AG08396 (cell line): ENCODE measurements at regions not wholly inside any gene's neighbourhood (a gene's known extent, or its start where the extent isn't known, plus 50 kb on each side); places are given as distances from the start of the nearest gene placed in this dataset.

Source experiments
- DNase-seq: peaks from one replicate; pipeline ENCODE4 v3.0.0; 2012; ENCODE audit warnings: low spot score, mixed read lengths

DNA sequence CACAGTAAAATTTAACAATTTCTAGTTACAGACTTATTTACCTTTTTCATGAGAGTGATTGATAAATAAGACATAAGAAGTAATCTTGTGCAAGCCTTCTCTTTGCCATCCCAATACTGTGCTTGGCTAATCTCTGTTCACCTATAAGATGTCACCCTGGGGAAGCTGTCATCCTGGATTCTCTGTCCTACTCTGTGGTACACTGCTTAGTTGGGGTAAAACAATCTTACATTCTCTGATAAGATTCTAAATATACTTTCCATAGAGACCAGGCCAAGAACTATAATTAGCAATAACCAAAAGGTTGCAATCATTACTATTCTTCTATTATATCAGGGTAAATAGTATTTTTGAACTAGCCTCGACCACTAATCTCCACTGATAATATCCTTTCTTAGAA lies 1218.3 kb upstream of the CADM2 start:
- no peak for DNase-seq

DNA sequence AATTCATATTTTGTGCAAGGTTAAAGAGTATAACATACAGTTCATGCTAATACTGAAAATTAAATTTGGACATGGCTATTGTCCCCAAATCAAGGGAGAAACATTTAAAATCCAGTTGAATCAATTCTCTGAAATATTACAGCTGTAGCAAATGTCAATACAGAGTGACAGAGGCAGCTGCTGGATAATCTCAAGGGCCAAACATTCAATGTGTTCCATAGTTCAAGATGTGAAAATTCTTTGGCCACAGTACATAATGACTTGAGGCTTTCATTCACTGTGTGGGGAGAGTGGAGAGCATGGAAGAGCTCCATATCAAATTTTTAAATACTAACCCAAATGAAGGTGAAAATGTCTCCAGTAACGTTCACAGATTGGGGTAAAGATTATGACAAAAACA lies 1192.8 kb upstream of the CADM2 start:
- no peak for DNase-seq

DNA sequence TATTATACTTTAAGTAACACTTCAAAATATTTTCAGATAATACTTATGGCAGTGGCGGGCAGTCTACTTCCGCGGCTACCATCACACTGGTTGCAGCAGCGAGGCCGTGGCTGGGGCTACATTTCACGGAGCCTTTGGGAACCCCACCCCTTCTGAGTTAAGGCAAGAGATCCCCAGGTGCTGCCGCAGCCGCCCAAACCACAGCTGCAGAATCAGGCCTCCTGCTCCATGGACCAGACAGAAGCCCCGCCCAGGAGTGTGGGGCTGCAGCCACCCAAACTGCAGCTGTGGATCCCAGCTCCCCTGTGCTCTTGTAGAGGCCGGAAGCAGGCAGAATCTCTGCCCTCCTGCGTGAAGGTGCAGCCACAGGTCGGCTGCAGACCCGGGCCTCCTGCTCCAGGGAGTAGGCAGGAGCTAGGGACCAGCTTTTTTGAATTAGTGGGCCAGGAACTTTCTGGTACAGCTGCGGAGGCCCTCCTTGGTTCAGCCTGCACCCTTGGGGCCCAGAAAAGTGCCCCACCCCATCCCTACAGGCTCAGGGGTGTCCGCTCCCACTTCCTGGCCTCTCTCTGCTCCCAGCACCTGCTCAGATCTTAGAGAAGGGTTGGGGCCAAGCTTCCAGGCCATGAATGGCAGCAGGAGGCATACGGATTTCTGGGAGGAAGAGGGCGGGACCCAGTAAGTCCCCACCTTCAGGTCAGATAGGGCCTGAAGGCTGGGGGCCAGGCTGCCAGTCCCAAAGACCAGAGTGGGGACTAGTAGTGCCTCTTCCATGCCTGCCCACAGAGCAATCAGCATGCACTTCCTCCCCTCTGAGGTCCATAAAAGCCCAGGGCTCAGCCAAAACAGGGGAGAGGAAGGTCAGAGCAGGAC lies 1188.8 kb upstream of the CADM2 start:
- no peak for DNase-seq

DNA sequence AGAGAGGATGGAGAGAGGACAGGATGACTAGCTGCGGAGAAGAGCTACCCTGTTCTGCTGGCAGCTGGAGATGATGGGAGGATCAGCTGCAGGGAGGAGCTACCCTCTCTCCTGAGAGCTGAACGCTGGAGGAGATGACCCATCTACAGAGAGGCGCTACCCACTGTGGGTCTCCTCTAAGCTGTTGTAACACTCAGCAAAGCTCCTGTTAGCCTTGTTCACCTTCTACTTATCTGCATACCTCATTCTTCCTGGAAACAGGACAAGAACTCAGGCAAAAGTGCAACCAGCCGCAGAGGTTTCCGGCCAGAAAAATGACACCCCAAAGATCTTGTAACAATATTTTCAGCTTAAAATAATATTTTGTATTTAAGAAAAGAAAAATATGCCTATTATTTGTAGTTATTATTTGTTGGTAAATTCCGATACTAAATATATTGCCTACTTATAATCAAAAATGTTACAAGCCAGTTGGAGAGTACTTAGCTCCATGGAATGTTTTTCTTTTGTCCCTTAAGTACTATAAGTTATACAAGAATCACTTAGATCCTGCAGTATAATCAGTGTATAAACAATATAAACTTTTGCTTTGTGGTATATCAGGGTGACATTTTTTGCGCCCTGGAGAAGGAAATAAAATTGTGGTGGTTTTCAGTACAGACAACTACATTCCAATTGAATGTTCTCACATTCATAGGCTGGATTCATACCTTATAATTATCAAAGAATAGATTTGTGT lies 1188.0 kb upstream of the CADM2 start:
- no peak for DNase-seq

DNA sequence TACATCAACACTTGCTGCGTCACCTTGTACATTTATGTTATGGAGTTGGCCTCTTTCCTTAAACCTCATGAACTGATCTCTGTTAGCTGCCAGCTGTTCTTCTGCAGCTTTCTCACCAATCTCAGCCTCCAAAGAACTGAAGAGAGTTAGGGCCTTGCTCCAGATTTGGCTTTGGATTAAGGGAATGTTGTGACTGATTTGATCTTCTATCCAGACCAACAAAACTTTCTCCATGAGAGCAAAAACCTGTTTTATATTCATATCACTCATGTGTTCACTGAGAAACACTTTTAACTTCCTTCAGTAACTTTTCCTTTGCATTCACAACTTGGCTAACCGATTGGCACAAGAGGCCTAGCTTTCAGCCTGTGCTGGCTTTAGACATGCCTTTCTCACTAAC lies 1156.0 kb upstream of the CADM2 start:
- no peak for DNase-seq

DNA sequence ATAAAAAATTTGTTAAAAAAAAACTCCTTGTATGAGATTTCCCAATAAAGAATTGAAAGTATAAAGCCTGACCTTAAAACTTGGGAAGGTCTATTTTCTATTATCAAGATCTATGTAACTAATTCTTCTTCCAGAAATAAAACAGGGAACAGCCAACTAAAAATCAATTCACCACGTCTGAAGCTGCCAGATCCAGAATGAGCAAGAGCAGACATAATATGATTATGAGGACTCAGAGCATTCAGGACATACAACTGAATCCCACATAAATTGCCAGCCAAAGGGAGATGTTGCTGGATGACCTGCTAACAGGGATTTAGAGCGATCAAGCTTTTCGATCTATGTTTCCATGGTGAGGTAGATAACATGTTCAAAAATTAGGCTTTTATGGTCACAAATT lies 1151.3 kb upstream of the CADM2 start:
- DNase-seq, result no peak

DNA sequence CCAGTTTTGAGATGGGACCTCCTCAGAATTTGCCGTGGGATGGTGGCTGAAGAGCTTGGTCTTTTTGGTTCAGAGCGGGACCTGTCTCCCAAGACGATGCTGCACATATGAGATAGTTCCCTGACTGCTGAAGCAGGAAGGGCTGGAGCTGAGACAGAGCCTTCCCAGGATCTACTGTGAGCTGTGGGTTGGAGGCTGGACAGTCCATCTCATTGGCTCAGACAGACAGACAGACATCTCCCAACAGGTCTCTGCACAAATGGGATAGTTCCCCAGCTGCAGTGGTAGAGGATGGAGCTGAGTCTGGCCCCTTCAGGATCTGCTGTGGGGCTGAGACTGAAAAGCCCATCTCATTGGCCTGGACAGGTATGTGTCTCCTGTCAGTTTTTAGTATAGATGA lies 1145.6 kb upstream of the CADM2 start:
- DNase-seq, result no peak

DNA sequence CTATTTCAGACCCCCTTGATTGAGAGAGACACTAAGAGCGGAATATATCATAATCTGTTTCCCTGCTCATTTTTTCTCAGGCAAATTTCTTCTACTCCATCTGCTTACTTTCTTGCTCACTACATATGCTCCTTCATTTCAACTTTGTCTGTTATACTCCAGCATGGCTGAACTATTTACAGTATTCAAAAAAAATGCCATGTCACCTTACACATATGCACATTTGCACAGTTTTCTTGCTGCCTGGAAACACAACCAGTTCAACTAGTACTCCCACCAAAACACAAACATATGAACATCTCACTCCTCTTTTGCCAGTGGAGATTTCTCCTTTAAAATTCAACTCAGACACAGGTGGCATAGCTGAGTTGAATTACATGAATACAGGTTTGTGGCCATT lies 1142.1 kb upstream of the CADM2 start:
- no peak for DNase-seq

DNA sequence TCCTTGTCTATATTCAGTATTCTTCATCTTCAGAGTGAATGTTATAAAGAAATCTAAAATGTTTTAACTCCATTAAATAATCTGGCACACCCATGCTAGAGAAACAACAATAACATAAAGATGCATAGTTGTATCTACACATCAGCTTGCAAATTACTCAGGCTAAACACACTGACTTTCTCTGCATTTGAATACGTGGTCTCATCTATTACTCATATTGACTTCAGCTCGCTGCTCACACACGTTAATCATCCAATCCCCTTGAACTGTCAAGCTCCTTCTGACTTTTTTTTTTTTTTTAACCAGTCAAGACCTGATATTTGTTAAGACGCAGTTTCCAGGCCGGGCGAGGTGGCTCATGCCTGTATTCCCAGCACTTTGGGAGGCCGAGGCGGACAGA lies 1137.3 kb upstream of the CADM2 start:
- DNase-seq, result no peak

DNA sequence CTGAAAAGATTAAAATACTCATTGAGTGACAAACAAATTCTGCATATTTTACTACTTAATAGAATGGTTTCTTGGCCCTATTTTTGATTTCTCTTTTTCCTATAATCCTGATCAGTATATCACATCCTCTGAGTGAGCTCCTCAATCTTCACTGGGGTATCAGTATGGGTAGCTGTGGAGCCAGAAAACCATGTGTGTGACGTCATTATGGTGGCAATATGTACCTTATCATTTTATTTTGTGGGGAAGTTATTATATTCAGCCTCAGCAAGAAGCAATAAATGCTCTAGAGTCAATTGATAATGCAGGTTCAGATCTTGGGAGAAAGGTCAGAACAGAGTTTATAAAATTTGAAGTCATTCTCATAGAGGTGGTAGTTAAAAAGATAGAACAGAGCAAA lies 1135.7 kb upstream of the CADM2 start:
- DNase-seq, result no peak

DNA sequence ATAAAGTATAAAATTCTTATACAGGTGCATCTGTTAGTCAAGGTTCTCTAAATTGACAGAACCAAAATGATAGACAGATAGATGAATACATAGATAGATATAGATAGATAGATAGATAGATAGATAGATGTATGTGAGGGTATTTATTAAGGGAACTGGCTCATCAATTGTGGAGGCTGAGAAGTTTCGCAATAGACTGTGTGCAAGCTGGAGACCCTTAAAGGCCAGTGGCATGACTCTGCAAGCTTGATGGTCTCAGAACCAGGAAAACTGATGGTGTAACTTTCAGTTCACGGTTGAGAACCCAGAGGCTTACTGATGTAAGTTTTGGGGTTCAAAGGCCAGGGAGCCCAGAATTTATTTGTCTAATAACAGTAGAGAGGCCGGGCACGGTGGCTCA lies 1123.7 kb upstream of the CADM2 start:
- no peak for DNase-seq

DNA sequence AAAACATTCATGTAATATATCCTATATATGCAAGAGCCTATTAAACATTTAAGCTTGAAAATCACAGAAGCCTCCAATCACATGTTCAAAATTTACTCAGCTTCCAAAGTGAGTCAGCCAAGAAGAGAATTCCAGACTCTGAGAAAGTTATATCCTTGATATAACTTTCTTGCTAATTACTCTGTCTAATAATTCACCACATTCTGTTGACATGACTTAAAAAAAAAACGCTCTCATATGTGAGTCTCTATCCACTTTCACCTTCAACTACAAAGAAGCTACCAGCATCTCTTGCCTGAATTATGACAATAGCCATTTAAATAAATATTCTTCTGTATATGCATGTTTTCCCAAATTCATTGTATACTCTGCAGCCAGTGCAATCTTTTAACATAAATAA lies 1116.3 kb upstream of the CADM2 start:
- DNase-seq, result no peak

DNA sequence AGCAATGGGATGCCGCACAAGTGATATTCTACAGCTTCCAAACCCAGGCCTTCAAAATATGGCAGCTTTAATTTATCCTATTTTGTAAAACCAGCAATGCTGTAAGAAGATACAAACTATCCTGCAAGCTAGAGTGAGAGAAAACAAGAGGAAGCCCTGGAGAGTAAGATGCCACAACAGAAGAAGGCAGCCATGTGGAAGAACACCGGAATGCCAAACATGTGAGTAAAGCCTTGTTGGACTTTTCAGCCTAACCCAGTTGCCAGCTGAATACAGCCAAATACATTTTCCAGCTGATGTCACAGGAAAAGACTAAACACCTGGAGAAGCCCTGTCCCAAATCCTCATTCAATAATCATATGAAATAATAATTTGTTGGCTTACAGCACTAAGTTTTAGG lies 1115.1 kb upstream of the CADM2 start:
- no peak for DNase-seq

DNA sequence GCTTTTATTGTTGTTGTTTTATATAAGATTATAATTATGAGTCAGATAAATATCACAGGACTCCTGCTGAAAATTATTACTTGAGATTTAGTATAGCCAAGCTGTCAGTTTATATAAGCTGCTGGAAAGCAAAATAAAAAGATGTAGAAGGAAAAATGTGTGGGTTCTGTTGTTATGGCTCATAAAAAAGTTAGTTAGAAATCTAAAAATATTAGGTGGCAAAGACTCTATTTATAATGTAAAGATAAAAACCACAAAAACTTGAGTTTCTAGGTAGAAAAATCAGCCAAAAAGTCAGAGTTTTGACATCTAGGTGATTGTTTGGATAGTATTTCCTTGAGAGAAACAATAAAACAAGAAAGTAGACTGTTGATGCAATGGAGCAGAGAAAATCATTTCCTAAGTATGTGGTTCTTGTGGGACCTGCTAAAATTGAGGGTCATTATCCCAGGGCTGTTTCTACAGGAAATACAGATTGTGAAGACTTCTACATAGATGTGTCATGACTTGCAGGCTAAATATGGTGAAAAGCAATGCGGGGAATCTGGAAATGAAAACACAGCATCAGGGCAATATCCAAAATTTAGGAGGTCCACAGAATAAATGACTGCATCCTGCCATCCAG lies 1109.6 kb upstream of the CADM2 start:
- DNase-seq, result no peak

DNA sequence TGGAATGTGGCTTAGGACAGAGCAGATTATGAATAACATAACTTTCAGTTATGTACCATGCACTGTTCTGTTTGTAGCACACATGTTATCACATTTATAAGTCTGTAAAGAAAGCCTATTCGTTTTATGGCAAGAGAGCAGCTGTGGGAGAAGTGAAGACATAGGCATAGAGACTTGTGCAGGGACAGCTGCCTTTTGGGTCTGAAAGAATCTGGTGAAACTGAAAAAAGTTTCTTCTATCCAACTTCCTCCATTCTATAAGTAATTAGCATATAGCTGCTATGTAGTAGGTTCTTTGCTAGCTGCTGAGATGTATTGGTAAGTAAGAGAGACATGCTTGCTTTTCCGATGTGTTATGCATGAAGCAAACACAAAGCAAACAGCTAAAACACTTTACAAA lies 1095.4 kb upstream of the CADM2 start:
- no peak for DNase-seq

DNA sequence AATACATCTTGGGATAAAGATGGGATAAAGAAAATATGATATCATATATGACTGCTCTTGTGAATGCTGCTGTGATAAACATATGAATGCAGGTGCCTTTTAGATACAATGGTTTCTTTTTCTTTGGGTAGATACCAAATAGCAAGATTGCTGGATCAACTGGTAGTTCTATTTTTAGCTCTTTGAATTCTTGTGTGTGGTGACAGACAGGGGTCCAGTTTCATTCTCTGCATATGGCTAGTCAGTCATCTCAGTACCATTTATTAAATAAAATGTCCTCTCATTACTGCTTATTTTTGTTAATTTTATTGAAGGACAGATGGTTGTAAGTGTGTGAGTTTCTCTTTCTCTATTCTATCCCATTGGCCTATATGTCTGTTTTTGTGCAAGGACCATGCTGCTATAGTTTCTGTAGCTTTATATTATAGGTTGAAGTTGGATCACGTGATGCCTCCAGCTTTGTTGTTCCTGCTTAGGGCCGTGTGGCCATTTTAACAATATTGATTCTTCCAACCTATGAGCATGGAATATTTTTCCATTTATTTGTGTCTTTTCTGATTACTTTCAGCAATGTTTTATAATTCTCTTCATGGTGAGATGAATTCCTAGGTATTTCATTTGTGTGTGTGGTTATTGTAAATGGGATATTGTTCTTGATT lies 1089.8 kb upstream of the CADM2 start:
- no peak for DNase-seq

DNA sequence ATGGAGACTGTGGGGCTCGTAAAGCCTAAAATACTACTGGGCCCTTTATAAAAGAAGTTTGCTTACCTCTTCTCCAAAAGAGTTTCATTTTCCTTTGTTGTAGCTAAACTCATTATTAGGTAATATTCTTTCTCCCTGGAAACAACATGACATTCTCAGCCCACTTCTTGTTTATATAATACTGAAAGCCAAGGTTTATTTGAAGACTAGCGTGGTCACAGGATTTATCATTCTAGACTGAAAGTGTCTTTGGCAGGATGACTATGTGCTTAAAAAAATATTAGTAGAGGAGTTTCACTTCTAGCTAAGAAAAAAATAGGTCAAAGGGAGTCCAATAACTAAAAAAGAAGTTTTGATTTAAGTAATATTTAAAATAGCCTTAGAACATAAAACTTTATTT lies 1085.2 kb upstream of the CADM2 start:
- no peak for DNase-seq

DNA sequence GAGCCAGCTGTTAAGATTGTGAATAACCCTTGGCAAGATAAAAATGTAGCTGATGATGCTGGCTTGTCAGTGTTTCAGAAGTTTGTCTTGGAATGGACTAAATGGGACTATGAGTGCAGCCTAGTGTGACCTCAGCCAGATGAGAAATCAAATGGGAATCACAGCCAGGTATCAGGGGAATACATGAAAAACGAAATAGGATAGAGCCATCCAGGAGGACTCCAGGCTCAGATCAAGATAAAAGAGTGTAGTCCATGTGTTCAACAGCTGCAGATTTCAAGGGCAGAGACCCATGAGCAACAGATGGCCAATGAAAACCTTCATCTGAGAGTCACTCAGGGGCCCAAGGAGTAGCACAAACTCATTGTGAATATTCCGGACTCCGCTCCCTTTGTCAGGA lies 1080.9 kb upstream of the CADM2 start:
- no peak for DNase-seq

DNA sequence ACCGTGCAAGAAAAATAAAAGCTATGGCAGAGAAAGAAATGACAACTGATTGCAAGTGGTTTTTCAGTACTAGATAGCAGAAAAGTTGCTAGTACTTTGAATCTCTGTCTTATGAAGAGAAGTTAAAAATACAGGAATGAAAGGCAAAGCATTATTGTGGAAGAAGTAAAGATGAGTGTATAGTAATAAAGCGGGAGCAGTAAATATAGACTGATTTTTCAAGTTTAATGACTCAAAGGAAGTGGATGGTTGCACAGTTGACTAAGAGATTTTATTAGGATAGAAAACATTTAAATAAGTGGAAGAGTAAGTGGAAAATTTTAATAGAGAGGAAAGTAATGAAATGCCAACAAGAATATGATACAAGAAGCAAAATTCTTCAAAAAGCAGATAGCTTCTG lies 1076.1 kb upstream of the CADM2 start:
- DNase-seq, result no peak

DNA sequence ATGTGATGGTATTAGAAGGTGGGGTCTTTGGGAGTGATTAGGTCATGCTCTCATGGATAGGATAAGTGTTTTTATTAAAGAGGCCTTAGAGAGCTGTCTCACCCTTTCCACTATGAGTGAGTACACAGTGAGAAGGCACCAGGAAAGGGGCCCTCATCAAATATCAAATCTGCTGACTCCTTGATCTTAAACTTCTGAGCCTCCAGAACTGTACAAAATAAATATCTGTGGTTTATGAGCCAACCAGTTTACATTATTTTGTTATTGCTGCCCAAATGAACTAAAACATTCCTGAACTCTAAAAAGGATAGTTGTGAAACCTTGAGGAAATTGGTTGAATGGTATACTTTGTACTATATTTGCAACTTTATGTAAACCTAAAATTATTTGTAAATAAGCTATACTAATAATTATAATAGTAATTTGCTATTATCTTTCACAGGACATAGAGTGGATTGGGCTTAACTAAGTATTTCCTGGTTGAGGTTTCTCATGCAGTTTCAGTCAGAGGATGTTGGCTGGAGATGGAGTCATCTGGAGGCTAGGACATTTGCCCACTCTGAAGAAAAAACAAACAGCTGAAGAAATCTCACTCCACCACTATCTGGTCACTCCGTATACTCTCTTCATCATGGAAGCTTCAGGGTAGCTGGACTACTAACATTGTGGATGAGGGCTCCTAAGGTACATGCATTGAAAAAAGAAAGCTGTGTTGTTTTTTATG lies 1068.6 kb upstream of the CADM2 start:
- peak; percentile 0 for DNase-seq

DNA sequence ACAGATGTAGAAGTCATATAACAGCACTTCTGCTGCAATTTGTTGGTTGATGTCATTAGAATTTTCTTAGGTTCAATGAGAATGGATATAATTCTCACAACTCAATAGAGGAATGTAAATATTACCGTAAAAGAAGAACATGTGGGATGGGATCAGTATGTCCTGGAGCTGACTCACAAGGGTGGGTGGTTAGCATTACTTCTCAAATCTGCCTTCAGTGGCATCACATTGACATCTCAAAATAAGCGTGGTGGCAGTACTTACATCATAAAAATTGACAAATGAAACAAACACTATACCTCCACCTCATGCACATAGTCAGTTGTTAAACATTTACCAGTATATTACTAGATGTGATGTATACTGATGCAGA lies 1068.0 kb upstream of the CADM2 start:
- peak; percentile 1 for DNase-seq

DNA sequence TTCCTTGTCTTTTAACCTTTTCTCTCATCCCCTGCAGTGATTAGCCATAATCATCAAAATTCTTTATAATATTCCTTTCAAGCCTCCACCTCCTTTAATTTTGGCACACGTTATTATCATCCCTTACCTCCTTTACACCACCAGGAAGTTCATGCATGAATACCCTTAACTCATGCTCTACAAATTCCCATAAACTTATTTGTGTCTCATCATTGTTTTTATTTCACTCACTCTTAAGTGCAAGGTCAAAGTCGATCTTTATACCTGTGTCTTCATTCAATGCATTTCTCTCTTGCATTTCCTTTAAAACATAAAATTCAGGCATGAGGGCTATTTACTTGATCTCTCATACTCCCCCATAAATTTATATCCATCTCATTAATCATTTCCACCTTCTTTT lies 1064.6 kb upstream of the CADM2 start:
- no peak for DNase-seq
